ENCODE measurements at regions not wholly inside any gene's neighbourhood (a gene's known extent, or its start where the extent isn't known, plus 50 kb on each side); places are given as distances from the start of the nearest gene placed in this dataset.

GRCh38 chr1:59143811-59144210 is 153.1 kb upstream of the FGGY start:
- DNase-seq (ENCODE audit: low spot score) = no peak

- DNase-seq (ENCODE audit: low spot score) = no peak
Observed at GRCh38 chr1:59144959-59145358, 151.9 kb upstream of the FGGY start.

DNA sequence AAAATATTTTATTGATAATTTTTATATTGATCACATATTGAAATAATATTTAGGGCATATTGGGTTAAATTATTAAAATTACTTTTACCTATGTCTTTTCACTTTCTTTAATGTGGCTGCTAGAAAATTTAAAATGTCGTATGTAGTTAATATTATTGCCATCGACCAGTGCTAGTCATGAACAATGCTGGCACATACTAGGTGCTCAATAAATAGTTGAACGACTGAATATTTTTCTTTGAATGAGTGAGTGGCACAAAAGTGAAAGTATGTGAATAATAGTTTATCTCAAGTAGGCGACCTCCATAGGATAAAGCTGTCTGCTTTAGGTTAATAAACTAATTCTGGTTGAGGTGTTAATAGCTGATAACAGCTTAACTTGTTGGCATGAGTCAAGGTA is 150.8 kb upstream of the FGGY start:
- no peak for DNase-seq (ENCODE audit: low spot score)

DNA sequence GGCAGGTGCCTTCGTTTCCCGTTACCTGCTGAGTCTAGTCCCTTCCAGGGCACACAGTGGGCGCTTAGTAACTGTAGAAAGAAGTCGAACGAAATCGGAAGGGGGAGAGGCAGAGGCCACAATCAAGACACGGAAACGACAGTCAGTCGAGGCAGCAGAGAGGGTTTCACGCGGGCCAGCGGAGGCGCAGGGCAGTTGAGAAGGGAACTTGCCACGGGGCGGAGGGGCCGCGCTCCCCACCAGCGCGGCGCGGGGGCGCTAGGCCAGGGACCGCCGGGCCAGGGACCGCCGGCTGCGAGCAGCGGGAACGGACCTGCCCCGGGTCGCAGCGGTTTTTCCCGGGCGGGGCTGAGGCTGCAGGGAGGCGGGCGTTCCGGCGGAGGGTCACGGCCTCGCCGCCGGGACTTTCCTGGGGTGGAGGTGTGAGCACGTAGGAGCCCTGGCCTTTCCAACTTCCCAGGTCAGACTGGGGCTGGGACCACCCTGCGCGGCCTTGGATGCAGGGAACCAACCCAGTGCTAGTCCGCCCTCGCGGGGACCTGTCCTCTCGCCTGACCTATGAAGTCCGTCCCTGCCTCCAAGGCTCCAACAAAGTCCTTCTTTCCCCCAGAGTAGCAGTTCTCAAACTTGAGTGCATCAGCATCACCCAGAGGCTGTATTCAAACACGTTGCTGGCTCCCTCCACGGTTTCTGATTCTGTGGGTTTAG is 150.1 kb upstream of the FGGY start:
- no peak for DNase-seq (ENCODE audit: low spot score)

DNA sequence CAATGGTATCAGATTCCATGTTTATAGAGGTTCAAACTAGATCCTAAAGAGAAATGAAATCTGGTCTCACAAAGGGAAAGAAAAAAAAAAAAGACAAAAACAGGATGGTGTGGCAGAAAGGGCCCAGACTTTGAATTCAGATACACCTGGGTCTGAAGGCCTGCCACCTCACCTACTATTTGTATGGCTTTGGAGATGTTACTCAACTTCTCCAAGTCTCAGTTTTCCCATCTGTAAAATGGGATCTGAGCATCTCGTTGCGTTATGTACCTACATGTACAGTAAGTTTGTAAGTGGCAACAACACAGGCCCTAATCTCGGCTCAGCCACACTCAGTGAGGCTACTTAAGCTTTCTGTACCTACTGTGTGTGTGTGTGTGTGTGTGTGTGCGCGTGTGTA is 147.5 kb upstream of the FGGY start:
- no peak for DNase-seq (ENCODE audit: low spot score)

DNA sequence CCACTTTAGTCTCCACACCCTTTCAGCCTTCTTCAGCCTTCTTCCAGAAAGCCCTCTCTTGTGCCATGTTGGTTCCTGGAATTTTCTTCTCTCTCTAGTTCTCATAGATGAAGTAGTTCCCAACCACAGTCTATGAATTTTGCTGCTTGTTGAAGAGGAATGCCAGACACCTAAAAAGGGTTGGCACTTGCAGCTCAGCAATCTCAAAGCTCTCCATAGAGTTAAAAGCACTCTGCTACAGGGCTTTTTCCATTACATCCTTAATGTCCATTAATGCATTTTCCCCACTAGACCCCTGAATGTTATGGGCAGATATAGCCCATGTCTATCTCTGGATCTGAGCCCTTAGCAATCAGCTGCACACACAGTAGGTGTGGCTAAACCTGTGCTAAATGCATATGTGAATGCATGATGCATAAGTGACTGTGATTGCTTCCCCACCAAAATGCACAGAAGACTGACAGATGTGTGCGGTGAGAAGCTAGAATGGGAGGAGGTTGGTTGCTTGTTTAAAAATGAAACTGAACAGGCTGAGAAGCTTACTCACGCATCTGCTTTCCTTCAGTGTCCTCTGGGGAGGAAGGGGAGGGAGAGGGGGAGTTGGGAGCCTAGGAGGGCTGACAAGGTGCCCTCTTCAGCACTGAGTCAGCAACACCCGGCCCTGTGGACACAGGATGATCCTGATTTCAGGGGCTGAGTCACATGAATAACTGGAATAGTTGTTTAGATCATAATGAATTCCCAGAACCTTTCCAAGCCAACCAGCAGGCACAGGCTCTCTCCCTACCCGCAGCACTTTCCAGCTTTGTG is 146.1 kb upstream of the FGGY start:
- peak; percentile 97 for DNase-seq (ENCODE audit: low spot score)

DNA sequence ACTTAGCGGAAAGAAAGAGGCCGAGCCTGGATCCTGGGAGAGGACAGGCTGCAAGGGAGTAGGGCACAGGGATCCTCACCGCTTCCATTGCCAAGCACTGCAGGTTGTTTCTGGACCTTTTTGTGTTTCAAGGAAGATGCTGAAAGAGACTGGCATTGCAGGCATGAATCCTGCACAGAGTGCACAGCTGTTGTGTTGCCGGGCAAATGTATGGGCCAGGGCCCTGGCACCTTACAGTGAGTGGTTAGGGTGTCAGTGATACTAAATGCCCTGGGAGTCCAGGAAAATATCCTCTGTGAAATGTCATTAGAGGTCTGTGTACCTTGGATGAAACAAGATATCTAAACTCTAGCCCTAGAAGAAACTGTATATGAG is 145.5 kb upstream of the FGGY start:
- no peak for DNase-seq (ENCODE audit: low spot score)

DNA sequence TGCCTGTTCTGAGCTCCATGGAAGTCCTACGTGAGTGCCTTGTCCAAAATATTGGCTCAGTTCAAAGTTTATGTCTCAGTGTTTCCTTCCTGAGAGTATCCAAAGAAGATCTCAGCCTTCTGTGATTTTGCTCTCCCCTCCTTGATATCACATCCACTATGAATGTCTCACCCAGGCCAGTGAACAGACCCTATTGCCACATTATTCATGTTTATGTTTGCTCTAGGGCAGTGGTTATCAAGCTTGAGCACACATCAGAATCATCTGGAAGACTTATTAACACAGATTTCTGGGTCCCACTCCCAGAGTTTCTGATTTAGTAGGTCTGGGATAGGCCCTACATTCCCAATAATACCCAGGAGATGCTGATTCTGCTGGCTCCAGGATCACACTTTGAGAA is 145.0 kb upstream of the FGGY start:
- DNase-seq (ENCODE audit: low spot score) = no peak

DNA sequence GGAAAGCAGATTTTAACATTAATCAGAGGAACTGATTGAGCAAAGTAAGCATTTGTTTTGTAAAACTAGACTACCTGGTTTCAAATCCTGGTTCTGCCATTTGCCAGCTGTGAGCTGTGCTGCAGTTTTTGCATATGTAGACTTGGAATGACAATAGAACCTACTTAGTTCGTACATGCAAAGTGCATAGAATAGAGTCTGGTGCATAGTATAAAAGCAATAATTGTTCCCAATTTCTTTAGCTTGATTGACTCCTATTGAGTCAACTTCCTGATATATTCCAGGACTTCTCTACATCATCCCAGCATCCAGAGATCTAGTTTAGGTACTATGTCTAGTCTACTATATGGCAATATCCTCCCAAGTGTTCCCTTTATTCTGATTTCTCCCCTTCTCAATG is 144.4 kb upstream of the FGGY start:
- no peak for DNase-seq (ENCODE audit: low spot score)

- DNase-seq (ENCODE audit: low spot score) = no peak
Observed at GRCh38 chr1:59154401-59154800, 142.5 kb upstream of the FGGY start.

GRCh38 chr1:59155351-59155750 is 141.5 kb upstream of the FGGY start:
- DNase-seq (ENCODE audit: low spot score) = peak; percentile 83

- DNase-seq (ENCODE audit: low spot score) = no peak
Observed at GRCh38 chr1:59156051-59156450, 140.8 kb upstream of the FGGY start.

DNA sequence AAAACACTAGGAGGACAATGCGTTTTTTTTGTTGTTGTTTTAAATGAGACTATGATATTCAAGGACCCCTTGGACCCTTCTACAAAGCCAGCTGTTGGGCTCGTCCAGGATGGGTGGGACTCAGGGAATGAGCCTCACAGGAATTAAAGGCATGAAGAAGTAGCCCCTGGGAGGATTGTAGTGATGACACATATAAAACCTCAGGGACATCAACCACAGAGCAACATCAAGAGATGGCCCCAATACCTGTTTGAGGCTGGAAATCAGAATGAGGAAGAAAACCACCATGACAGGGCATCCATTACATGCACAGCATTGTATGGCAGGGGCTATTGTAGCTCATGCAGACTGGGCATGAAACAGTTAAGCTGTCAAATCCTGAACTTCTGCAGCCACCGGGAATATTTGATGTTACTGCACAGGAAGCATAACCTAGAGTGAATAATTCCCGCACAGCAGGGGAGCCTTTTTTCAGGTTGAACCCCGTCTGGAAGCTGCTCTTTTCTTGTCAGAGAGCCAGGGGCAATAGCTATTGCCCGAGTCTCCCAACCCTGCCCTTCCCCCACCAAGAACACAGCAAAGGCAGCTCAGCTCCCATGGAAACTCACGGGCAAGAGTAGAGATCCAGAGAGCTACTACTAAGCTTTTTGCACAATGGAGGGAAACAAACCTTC is 140.2 kb upstream of the FGGY start:
- DNase-seq (ENCODE audit: low spot score) = no peak

DNA sequence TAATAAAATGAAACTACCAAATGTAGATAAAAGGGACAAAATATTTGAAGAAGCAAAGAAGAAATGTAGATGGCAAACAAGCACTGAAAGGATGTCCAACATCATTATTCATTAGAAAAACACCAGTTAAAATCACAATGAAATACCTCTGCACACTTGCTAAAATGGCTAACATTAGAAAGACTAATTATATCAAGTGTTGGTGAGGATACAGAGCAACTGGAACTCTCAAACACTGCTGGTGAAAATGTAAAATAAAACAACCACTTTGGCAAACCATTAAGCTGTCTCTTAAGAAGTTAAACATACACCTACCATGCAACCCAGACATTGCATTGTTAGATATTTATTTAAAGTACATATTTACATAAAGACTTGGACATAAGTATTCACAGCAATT is 138.6 kb upstream of the FGGY start:
- DNase-seq (ENCODE audit: low spot score) = no peak

DNA sequence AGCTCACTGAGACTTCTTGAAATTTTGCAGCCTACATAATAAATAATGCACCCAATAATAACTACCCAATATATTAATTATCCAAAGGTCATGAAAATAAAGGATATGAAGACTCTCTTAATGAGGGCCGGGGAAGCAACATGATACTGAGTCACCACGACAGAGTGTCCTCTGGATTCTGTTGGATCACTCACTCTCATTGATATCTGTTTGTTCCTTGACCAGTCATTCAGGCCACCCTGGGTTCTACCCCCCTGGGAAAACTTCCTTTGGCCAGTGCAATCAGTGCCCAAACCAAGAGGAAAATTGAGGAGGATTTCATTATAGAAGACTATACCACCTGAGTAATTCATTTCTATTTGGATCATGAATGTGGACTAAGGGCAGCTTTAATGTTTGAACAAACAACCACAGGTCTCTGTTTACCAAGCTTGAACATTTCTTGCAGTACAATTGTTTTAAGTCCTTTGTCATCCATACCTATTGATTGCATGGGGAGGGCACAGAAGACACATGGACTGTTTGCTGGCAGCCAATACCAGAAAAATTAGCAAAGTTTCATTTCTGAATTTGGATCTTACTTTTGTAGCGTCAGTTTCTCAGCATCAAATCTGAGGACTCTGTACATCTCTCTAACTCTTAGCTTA is 137.2 kb upstream of the FGGY start:
- no peak for DNase-seq (ENCODE audit: low spot score)

GRCh38 chr1:59161136-59161535 is 135.8 kb upstream of the FGGY start:
- DNase-seq (ENCODE audit: low spot score) = no peak

GRCh38 chr1:59162665-59163064 is 134.2 kb upstream of the FGGY start:
- no peak for DNase-seq (ENCODE audit: low spot score)

DNA sequence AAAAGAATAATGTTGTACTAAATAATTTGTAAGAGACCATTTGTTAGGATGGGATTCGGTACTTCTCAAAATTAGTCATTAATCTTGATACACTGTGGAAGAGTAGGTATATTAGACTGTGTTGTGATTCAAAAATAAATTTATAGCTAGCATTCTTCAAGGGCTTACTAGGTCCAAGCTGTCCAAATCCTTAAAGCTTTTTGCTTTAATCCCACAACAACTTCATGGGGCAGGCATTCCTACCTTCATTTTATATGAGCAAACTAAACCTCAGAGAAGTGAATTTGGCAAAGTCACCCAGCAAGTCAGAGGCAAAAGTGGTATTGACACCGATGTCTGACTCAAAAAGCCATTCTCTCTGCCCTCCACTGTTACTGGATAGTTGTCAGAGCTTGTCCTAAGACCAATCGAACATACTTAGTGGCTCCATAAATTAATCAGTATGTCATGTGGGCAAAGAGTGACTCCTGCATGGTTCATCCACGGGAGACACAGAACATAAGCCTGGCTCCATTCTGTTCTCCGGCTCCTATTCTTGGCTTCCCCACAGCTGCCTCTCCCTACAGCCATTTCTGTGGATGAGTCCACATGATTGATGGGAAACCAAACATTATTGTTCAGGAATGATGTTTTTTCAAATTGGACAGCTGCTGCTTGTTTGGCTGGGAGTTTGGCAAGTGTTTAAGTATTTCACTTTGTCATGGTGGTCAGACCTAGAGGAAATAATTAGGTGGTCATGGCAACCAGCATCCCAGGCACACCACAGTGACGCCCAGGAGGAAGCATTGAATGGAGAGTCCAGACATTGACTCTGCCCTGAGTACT is 133.4 kb upstream of the FGGY start:
- no peak for DNase-seq (ENCODE audit: low spot score)

DNA sequence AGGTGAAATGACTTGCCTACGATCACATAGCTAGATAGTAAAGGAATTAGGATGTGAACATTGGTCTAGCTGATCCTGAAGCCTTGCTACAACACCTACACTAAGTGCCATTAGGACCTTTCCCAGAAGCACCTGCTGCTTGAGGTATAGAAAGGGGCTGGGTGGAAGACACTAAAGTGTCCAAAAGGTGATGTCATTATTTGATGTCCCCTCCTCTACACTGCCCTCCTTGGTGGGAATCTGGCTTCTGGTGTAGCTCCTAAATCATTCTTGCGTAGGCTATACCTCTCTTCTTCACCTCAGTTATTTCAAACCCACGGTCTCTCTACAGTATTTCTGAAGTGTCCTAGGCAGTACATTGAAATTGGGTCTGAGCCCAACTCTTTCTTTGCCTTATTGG is 132.5 kb upstream of the FGGY start:
- no peak for DNase-seq (ENCODE audit: low spot score)

GRCh38 chr1:59165353-59165752 is 131.5 kb upstream of the FGGY start:
- DNase-seq (ENCODE audit: low spot score) = no peak

DNA sequence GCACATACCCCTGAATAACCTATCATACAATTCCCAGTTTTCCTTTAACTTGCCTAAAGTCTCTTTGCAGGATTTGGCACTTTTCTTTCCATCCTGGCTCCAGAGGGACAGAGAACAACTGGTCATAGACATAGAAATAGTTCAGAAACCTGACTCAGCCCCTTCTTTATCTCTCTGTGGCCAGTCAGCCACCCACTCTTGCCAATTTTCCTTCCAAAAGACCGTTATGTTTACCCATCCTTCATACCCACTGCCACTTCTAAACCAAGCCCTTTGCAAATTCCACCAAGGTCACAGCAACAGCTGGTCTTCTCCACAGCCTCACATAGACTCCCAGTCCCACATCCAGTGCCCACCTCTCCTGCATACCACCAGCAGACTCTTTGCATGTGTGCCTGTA is 127.2 kb upstream of the FGGY start:
- DNase-seq (ENCODE audit: low spot score) = no peak

DNA sequence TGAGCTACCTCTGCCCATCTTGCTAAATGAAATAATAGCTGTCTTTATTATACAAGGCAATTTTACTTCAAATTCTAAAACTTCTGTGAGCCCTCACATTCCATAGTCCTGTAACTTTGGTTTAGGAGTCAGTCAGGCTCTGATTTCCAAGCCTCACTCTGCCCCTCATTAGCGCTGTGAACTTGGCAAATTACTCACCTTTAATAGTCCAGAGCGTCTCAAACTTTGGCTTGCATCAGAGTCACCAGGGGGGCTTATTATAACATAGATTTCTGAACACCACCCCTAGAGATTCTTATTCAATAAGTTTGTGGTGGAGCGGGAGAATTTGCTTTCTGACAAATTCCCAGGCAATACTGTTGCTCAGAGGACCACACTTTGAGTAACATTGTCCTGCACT is 126.2 kb upstream of the FGGY start:
- no peak for DNase-seq (ENCODE audit: low spot score)

Data from umbilical cord (tissue), 1 donor.